ENCODE measurements at regions not wholly inside any gene's neighbourhood (a gene's known extent, or its start where the extent isn't known, plus 50 kb on each side); places are given as distances from the start of the nearest gene placed in this dataset.

GRCh38 chrX:124594017-124594651 is 247.8 kb downstream of the SH2D1A start:
- no peaks in the 10 kb centered on the region for H3K9me2 ChIP-seq (ENCODE audit: low read depth, low read length)
- H3K79me2 ChIP-seq (ENCODE audit: insufficient read depth, low read length), result no peaks in the 10 kb centered on the region
- no peaks in the 10 kb centered on the region for H3K9me3 ChIP-seq (ENCODE audit: low read length)
- no peaks in the 10 kb centered on the region for H4K20me1 ChIP-seq (ENCODE audit: insufficient read depth, low read length)
- H3K27me3 ChIP-seq (ENCODE audit: insufficient read depth, low read length), result no peaks in the 10 kb centered on the region
- no peak overlapping the region for H3K4me2 ChIP-seq (ENCODE audit: low read length)
- no peaks in the 10 kb centered on the region for H3K36me3 ChIP-seq (ENCODE audit: insufficient read depth, low read length)
- H3K4me3 ChIP-seq (ENCODE audit: low read depth, low read length, poor library complexity, severe bottlenecking), result no peak overlapping the region
- H3F3A ChIP-seq (ENCODE audit: insufficient read depth, low read length), result no peaks in the 10 kb centered on the region
- no peak overlapping the region for H3K9ac ChIP-seq (ENCODE audit: low read length)
- H2AFZ ChIP-seq (ENCODE audit: low read length), result no peak overlapping the region
- H3K27ac ChIP-seq (ENCODE audit: low read depth, low read length, poor library complexity, severe bottlenecking), result no peak overlapping the region
- H3K4me1 ChIP-seq (ENCODE audit: insufficient read depth, low read length, severe bottlenecking), result no peaks in the 10 kb centered on the region
- no peak for TF ChIP-seq CTCF (IDR thresholded peaks at IDR 0.05; ENCODE audit: low read length)
- no peak for TF ChIP-seq EZH2 (IDR thresholded peaks at IDR 0.05; ENCODE audit: borderline replicate concordance, low read length)

GRCh38 chrX:124605511-124605910 is 259.1 kb downstream of the SH2D1A start:
- Histone ChIP-seq H3K9me3 (ENCODE audit: low read length) (no peaks in the 10 kb centered on the region), H3K27me3 (ENCODE audit: insufficient read depth, low read length) (no peaks in the 10 kb centered on the region), H3K4me2 (ENCODE audit: low read length) (no peak overlapping the region), H4K20me1 (ENCODE audit: insufficient read depth, low read length) (no peaks in the 10 kb centered on the region), H2AFZ (ENCODE audit: low read length) (no peak overlapping the region), H3F3A (ENCODE audit: insufficient read depth, low read length) (no peaks in the 10 kb centered on the region), H3K9me2 (ENCODE audit: low read depth, low read length) (no peaks in the 10 kb centered on the region), H3K27ac (ENCODE audit: low read depth, low read length, poor library complexity, severe bottlenecking) (no peak overlapping the region), H3K4me1 (ENCODE audit: insufficient read depth, low read length, severe bottlenecking) (no peaks in the 10 kb centered on the region), H3K4me3 (ENCODE audit: low read depth, low read length, poor library complexity, severe bottlenecking) (no peak overlapping the region), H3K36me3 (ENCODE audit: insufficient read depth, low read length) (no peaks in the 10 kb centered on the region), H3K9ac (ENCODE audit: low read length) (no peak overlapping the region), H3K79me2 (ENCODE audit: insufficient read depth, low read length) (no peaks in the 10 kb centered on the region)
- TF ChIP-seq CTCF (IDR thresholded peaks at IDR 0.05; ENCODE audit: low read length) (no peak), EZH2 (IDR thresholded peaks at IDR 0.05; ENCODE audit: borderline replicate concordance, low read length) (no peak)

- no peak overlapping the region for H3K9ac ChIP-seq (ENCODE audit: low read length)
- H3K4me2 ChIP-seq (ENCODE audit: low read length), result no peak overlapping the region
- H2AFZ ChIP-seq (ENCODE audit: low read length), result no peak overlapping the region
- no peaks in the 10 kb centered on the region for H3K9me2 ChIP-seq (ENCODE audit: low read depth, low read length)
- H3K27ac ChIP-seq (ENCODE audit: low read depth, low read length, poor library complexity, severe bottlenecking), result no peak overlapping the region
- H3K36me3 ChIP-seq (ENCODE audit: insufficient read depth, low read length), result no peaks in the 10 kb centered on the region
- H3F3A ChIP-seq (ENCODE audit: insufficient read depth, low read length), result no peaks in the 10 kb centered on the region
- no peaks in the 10 kb centered on the region for H3K27me3 ChIP-seq (ENCODE audit: insufficient read depth, low read length)
- TF ChIP-seq EZH2 (IDR thresholded peaks at IDR 0.05; ENCODE audit: borderline replicate concordance, low read length) (no peak), CTCF (IDR thresholded peaks at IDR 0.05; ENCODE audit: low read length) (no peak)
- H3K79me2 ChIP-seq (ENCODE audit: insufficient read depth, low read length), result no peaks in the 10 kb centered on the region
- no peaks in the 10 kb centered on the region for H3K9me3 ChIP-seq (ENCODE audit: low read length)
- H3K4me3 ChIP-seq (ENCODE audit: low read depth, low read length, poor library complexity, severe bottlenecking), result no peak overlapping the region
- H4K20me1 ChIP-seq (ENCODE audit: insufficient read depth, low read length), result no peaks in the 10 kb centered on the region
- H3K4me1 ChIP-seq (ENCODE audit: insufficient read depth, low read length, severe bottlenecking), result no peaks in the 10 kb centered on the region
These were observed 260.4 kb downstream of the SH2D1A start for GRCh38 chrX:124606724-124607123.
